Osteoblast (primary cell): ENCODE measurements at regions not wholly inside any gene's neighbourhood (a gene's known extent, or its start where the extent isn't known, plus 50 kb on each side); places are given as distances from the start of the nearest gene placed in this dataset.

Experiments
- DNase-seq: peaks from one replicate; pipeline ENCODE4 v3.0.0; 2011; ENCODE audit warnings: low spot score, mixed read lengths; ENCODE audit not compliant: insufficient read length; ENCODE audit errors: missing footprints
- H2AFZ ChIP-seq: 2 replicates; pipeline ENCODE4 v1.6.0; 2011; ENCODE audit warnings: mild to moderate bottlenecking, low read length
- H3K27ac ChIP-seq: 2 replicates; pipeline ENCODE4 v1.5.1; 2011; ENCODE audit warnings: mild to moderate bottlenecking, low read depth, low read length, moderate library complexity
- H3K27me3 ChIP-seq: 2 replicates; pipeline ENCODE4 v1.6.0; 2012; ENCODE audit warnings: mild to moderate bottlenecking, control low read depth, inconsistent platforms, low read length, moderate library complexity; ENCODE audit not compliant: insufficient read depth
- H3K36me3 ChIP-seq: 2 replicates; pipeline ENCODE4 v1.5.1; 2011; ENCODE audit warnings: mild to moderate bottlenecking, low read length, control low read depth, moderate library complexity; ENCODE audit not compliant: insufficient read depth
- H3K4me1 ChIP-seq: 2 replicates; pipeline ENCODE4 v1.5.1; 2011; ENCODE audit warnings: mild to moderate bottlenecking, low read length, control low read depth, moderate library complexity; ENCODE audit not compliant: insufficient read depth
- H3K4me2 ChIP-seq: 2 replicates; pipeline ENCODE4 v1.6.0; 2011; ENCODE audit warnings: mild to moderate bottlenecking, low read length; ENCODE audit not compliant: insufficient read depth
- H3K4me3 ChIP-seq: fragments of 200-600 bp; sonication (generic); 3 replicates; pipeline ENCODE4 v1.5.1; 2012; ENCODE audit warnings: mild to moderate bottlenecking, low read length, inconsistent platforms; ENCODE audit not compliant: insufficient read depth
- H3K79me2 ChIP-seq: 2 replicates; pipeline ENCODE4 v1.6.0; 2012; ENCODE audit warnings: mild to moderate bottlenecking, low read length, control low read depth, inconsistent platforms; ENCODE audit not compliant: insufficient read depth
- H3K9me3 ChIP-seq: 2 replicates; pipeline ENCODE4 v1.5.1; 2011; ENCODE audit warnings: low read depth, low read length, control low read depth
- H4K20me1 ChIP-seq: 2 replicates; pipeline ENCODE4 v1.6.0; 2012; ENCODE audit warnings: mild to moderate bottlenecking, low read length, control low read depth; ENCODE audit not compliant: insufficient read depth
- CTCF ChIP-seq: IDR thresholded peaks from 2 replicates; pipeline ENCODE4 v1.5.1; 2011; ENCODE audit warnings: mild to moderate bottlenecking, low read depth, low read length, moderate library complexity; ENCODE audit errors: extremely low read depth

GRCh38 chrX:26070882-26071281 is 67.3 kb upstream of the MAGEB18 start:
- Histone ChIP-seq H3K4me2 (no peak overlapping the region), H3K36me3 (no peaks in the 10 kb centered on the region), H3K4me3 (no peak overlapping the region), H3K9me3 (peaks cover 2% of the 10 kb centered on the region), H3K27me3 (no peaks in the 10 kb centered on the region), H3K27ac (no peak overlapping the region), H4K20me1 (no peaks in the 10 kb centered on the region), H3K4me1 (no peaks in the 10 kb centered on the region), H3K79me2 (no peaks in the 10 kb centered on the region), H2AFZ (no peak overlapping the region)
- no peak for DNase-seq
- TF ChIP-seq CTCF = no peak

GRCh38 chrX:26071618-26072017 is 66.5 kb upstream of the MAGEB18 start:
- Histone ChIP-seq H4K20me1 (no peaks in the 10 kb centered on the region), H3K79me2 (no peaks in the 10 kb centered on the region), H3K4me3 (no peak overlapping the region), H3K9me3 (peaks cover 2% of the 10 kb centered on the region), H3K4me2 (no peak overlapping the region), H3K27ac (no peak overlapping the region), H3K36me3 (no peaks in the 10 kb centered on the region), H2AFZ (no peak overlapping the region), H3K4me1 (no peaks in the 10 kb centered on the region), H3K27me3 (no peaks in the 10 kb centered on the region)
- no peak for DNase-seq
- TF ChIP-seq CTCF = no peak

- Histone ChIP-seq H2AFZ (no peak overlapping the region), H3K36me3 (no peaks in the 10 kb centered on the region), H3K4me3 (no peak overlapping the region), H3K27ac (no peak overlapping the region), H3K4me1 (no peaks in the 10 kb centered on the region), H3K27me3 (no peaks in the 10 kb centered on the region), H4K20me1 (no peaks in the 10 kb centered on the region), H3K4me2 (no peak overlapping the region), H3K79me2 (no peaks in the 10 kb centered on the region), H3K9me3 (no peaks in the 10 kb centered on the region)
- DNase-seq = no peak
- no peak for TF ChIP-seq CTCF
Measured at GRCh38 chrX:26083093-26083492, 55.0 kb upstream of the MAGEB18 start.
